HUES64 (cell line): ENCODE measurements at regions not wholly inside any gene's neighbourhood (a gene's known extent, or its start where the extent isn't known, plus 50 kb on each side); places are given as distances from the start of the nearest gene placed in this dataset.

Experiments
- H3K27ac ChIP-seq: 2 replicates; pipeline ENCODE4 v1.7.0; 2013; ENCODE audit warnings: low read depth, low read length, inconsistent platforms
- H3K27me3 ChIP-seq: 2 replicates; pipeline ENCODE4 v1.6.1; 2013; ENCODE audit warnings: mild to moderate bottlenecking, low read length; ENCODE audit not compliant: insufficient read depth
- H3K36me3 ChIP-seq: 2 replicates; pipeline ENCODE4 v1.6.1; 2013; ENCODE audit warnings: mild to moderate bottlenecking, low read length; ENCODE audit not compliant: insufficient read depth
- H3K4me1 ChIP-seq: 2 replicates; pipeline ENCODE4 v1.6.1; 2013; ENCODE audit warnings: mild to moderate bottlenecking, low read length, moderate library complexity; ENCODE audit not compliant: insufficient read depth
- H3K4me3 ChIP-seq: 2 replicates; pipeline ENCODE4 v1.5.1; 2013; ENCODE audit warnings: mild to moderate bottlenecking, low read length, moderate library complexity
- H3K9ac ChIP-seq: 2 replicates; pipeline ENCODE4 v1.6.1; 2013; ENCODE audit warnings: mild to moderate bottlenecking, low read depth, low read length
- H3K9me3 ChIP-seq: 2 replicates; pipeline ENCODE4 v1.6.1; 2013; ENCODE audit warnings: low read depth, low read length; ENCODE audit not compliant: insufficient read depth
- WGBS: fragments of 150-250, 120-280 bp; methylation state at CpG from one replicate; pipeline ENCODE4 v1.1.7; 2013; ENCODE audit warnings: missing lambda C conversion rate; 5-methylcytosine and 5-hydroxymethylcytosine counted together

- H3K9me3 ChIP-seq, result peaks cover 3% of the 10 kb centered on the region; the same call in 1 of the 2 replicates
- no peak overlapping the region for H3K4me3 ChIP-seq
- H3K27ac ChIP-seq, result no peak overlapping the region
- WGBS, result 60% methylated on average over 1 of the region's 2 CpGs
- H3K27me3 ChIP-seq, result peaks cover 63% of the 10 kb centered on the region
- H3K9ac ChIP-seq, result no peak overlapping the region
- peaks cover 11% of the 10 kb centered on the region for H3K4me1 ChIP-seq
- H3K36me3 ChIP-seq, result no peaks in the 10 kb centered on the region
Observed at GRCh38 chr2:45172760-45173392, 163.6 kb upstream of the SIX2 start.

DNA sequence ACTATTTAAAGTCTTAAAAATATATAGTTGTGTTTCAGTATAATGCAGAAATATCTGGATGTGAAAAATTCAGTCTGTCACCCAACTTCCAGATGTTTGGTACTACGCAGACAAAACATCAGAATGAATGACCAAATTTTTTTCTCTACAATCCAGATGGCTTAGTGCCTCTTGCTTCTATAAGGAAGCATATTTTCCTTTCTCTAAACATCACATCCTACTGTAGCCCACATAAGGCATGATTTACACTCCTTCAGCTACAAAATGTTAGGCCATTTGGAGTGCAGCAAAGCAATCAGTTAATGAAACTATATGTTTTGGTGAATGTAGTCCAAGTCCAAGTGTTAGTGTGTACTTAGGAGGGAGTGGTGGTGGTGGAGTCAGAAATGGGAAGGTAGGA is 162.9 kb upstream of the SIX2 start:
- Histone ChIP-seq H3K27ac (no peak overlapping the region), H3K4me1 (peaks cover 16% of the 10 kb centered on the region), H3K27me3 (peaks cover 70% of the 10 kb centered on the region), H3K4me3 (no peak overlapping the region), H3K9me3 (peaks cover 3% of the 10 kb centered on the region; the same call in 1 of the 2 replicates), H3K36me3 (no peaks in the 10 kb centered on the region), H3K9ac (no peak overlapping the region)
- 100% methylated on average over 1 of the region's 1 CpG for WGBS

- Histone ChIP-seq H3K9ac (no peak overlapping the region), H3K36me3 (no peaks in the 10 kb centered on the region), H3K27ac (no peak overlapping the region), H3K4me1 (peaks cover 23% of the 10 kb centered on the region), H3K9me3 (no peaks in the 10 kb centered on the region), H3K27me3 (peaks cover 81% of the 10 kb centered on the region), H3K4me3 (peak overlapping the region; percentile 60)
- WGBS, result 51% methylated on average over 6 of the region's 6 CpGs
Observed at GRCh38 chr2:45171136-45171501, 161.9 kb upstream of the SIX2 start.

DNA sequence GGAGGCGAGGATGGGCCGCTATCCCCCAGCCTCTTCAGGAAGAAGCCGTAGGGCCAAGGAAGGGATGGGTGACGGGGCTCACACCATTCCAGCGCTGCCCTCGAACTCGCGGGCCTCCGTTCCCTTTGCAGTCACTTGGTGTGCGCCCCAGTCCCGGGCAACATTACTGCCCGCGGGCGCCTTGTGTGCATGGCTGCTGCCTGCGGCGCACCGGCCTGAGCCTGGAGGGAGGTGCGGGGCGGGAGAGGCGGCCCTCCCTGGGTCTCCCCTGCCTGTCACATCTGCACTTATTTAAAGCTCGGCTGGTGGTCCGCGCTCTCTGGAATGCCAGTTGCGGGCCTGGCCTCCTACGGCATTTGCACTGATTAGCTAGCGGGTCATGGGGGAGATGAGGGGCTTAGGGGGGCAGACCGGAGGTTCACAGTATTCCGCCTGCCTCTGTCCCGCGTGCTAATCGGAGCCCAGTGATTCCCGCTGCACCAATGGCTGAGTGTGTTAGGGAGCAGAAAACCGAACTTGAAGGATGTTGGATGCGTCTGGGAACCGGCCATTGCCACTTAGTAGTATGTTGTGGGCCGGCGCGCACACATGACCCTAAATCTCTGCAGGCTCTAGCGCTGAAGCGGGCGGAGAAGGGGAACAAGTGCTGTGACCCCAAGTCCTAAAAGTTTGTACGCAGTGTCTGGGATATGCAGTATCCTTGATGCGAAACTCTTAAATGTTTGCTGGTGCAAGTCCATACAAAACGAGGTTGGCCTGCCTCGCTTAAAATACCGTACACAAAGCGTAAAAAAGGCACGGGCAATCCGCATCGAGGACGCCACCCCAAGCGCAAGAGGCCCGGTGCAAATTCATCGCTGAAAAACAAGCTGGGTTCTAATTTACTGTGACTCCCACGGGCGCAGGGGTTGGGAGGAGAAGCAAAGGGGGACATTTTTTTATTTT is 161.2 kb upstream of the SIX2 start:
- H3K9me3 ChIP-seq, result no peaks in the 10 kb centered on the region
- H3K4me1 ChIP-seq, result peaks cover 28% of the 10 kb centered on the region
- no peak overlapping the region for H3K27ac ChIP-seq
- no peaks in the 10 kb centered on the region for H3K36me3 ChIP-seq
- H3K27me3 ChIP-seq, result peaks cover 87% of the 10 kb centered on the region
- 13% methylated on average over 56 of the region's 56 CpGs for WGBS
- H3K9ac ChIP-seq, result peak overlapping the region; percentile 30; the same call in 1 of the 2 replicates
- peak overlapping the region; percentile 60 for H3K4me3 ChIP-seq

- H3K9ac ChIP-seq, result peak overlapping the region; percentile 37
Observed at GRCh38 chr2:45169339-45170190, 160.3 kb upstream of the SIX2 start.

DNA sequence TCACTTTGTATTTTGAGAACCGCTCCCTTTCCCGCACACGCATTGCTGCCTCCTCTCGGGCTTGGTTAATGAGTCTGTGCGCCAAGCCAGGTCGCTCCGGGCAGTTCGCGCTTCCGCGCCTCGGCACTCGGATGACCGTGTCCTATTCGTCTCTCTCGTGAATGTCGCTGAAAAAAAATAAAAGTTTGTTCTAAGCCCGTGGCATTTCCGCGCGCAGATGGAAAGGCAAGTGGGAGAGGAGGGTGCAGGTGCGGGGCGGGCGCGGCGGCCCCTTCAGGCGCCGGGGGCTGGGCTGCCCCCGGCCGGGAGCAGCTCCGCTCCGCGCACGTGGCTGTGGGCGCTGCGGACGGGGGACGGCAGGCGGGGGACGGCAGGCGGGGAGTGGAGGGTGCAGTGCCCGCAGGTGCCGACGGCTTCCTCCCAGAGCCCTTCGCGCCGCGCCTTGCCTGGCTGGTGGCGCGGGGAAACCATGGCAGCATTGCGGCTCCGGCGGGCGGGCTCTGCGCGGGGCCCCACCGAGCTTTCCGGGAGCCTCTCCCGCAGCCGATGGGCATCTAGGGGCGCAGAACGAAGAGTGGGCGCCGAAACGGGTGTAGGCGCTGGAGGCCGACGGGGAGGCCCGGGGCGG is 159.6 kb upstream of the SIX2 start:
- H3K9me3 ChIP-seq, result no peaks in the 10 kb centered on the region
- peak overlapping the region; percentile 37 for H3K9ac ChIP-seq
- peak overlapping the region; percentile 60 for H3K4me3 ChIP-seq
- H3K27me3 ChIP-seq, result peaks cover 86% of the 10 kb centered on the region
- H3K4me1 ChIP-seq, result peaks cover 28% of the 10 kb centered on the region
- WGBS, result under 1% methylated on average over 70 of the region's 70 CpGs
- H3K27ac ChIP-seq, result no peak overlapping the region
- H3K36me3 ChIP-seq, result no peaks in the 10 kb centered on the region

More at GRCh38 chr2:45169339-45170190, 160.3 kb upstream of the SIX2 start:
- H3K4me1 ChIP-seq, result peaks cover 28% of the 10 kb centered on the region
- no peaks in the 10 kb centered on the region for H3K9me3 ChIP-seq
- H3K36me3 ChIP-seq, result no peaks in the 10 kb centered on the region
- H3K4me3 ChIP-seq, result peak overlapping the region; percentile 60
- H3K27me3 ChIP-seq, result peaks cover 88% of the 10 kb centered on the region
- H3K27ac ChIP-seq, result no peak overlapping the region
- WGBS, result under 1% methylated on average over 95 of the region's 95 CpGs

DNA sequence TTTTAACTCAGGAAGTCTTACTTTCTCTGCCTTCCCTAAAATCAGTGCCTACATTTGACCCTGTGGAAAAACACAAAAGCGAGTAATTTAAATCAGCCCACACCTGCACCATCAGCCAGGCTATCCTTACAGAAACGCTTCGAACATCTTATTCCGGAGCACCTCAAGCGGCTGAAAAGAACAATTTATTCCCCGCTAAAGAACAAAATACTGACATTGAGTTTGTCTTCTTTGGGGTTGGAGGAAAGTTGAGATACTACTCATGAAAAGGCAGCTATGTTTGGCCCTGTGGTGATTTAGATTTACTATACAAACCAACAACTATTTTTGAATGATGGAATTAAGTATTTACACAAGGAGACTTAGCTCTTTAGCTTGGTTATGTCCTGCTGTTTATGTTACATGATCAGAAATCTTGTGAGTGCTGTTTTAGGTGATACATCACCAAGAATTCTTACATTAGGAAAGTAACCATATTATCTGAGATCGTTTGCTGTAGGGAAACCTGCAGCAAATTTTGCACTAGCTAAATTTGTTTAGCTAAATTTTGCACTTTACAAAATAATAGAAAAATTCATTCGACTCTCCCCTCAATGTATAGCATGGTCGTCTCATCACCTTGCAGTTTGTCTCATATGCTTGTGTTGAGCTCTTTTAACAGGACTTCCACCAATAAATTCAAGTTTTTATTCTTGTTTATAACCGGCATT is 158.8 kb upstream of the SIX2 start:
- Histone ChIP-seq H3K36me3 (no peaks in the 10 kb centered on the region), H3K9ac (no peak overlapping the region), H3K4me1 (peaks cover 28% of the 10 kb centered on the region), H3K27ac (no peak overlapping the region), H3K9me3 (no peaks in the 10 kb centered on the region), H3K27me3 (peaks cover 79% of the 10 kb centered on the region), H3K4me3 (peak overlapping the region; percentile 60)
- WGBS, result 44% methylated on average over 10 of the region's 10 CpGs

DNA sequence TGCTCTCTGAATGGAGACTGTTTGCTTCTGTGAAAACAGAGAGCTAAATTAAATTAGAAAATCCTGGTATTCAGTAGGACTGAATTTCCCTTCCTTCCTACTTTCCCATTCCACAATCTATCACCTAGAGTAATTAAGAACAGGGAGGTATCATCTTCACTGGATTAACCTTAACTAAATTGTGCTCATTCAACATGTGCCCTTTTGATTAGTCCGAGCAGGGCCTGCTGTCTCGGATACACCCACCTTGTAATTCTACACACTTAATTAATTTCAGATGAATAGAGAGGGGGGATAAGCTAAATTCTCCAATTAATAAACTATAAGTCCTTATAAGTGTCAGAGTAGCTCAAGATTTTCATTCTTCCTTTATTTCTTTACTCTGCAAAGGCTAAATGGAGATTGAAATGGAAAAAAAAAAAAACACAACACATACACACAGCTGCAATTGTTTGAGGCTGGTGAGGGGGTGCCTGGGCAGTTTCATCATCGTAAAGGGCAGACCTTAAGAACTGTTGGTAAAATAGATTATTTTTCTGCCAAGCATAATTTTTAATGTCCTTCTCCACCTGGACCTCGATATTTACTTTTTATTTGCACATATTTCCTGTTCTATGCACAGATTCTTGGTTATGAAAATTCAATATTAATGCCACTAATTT is 157.1 kb upstream of the SIX2 start:
- peaks cover 27% of the 10 kb centered on the region for H3K4me1 ChIP-seq
- H3K9me3 ChIP-seq, result no peaks in the 10 kb centered on the region
- H3K9ac ChIP-seq, result no peak overlapping the region
- 100% methylated on average over 2 of the region's 4 CpGs for WGBS
- peaks cover 62% of the 10 kb centered on the region for H3K27me3 ChIP-seq
- H3K36me3 ChIP-seq, result no peaks in the 10 kb centered on the region
- no peak overlapping the region for H3K27ac ChIP-seq
- H3K4me3 ChIP-seq, result no peak overlapping the region

DNA sequence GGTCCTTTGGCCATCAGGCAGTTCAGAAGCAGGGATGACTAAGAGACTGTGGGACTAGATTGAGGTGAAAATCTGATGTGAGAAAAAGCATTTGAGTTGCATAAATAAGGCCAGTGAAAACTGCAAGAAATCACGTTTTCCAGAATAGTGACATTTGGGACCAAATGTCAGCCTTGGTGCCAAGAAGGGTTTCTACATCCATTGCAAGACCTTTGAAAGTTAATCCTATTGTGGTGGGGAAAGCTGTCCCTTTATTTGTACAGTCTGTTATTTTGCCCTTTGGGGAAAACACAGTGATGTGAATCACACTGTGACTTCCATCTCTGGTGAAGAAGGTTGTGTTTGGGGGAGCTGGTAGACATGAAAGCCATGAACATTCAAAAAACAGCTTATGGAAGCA is 153.5 kb upstream of the SIX2 start:
- Histone ChIP-seq H3K9me3 (no peaks in the 10 kb centered on the region), H3K27ac (no peak overlapping the region), H3K4me1 (peaks cover 17% of the 10 kb centered on the region), H3K27me3 (peaks cover 25% of the 10 kb centered on the region), H3K9ac (no peak overlapping the region), H3K36me3 (no peaks in the 10 kb centered on the region), H3K4me3 (no peak overlapping the region)
- WGBS, result 83% methylated on average over 1 of the region's 1 CpG

DNA sequence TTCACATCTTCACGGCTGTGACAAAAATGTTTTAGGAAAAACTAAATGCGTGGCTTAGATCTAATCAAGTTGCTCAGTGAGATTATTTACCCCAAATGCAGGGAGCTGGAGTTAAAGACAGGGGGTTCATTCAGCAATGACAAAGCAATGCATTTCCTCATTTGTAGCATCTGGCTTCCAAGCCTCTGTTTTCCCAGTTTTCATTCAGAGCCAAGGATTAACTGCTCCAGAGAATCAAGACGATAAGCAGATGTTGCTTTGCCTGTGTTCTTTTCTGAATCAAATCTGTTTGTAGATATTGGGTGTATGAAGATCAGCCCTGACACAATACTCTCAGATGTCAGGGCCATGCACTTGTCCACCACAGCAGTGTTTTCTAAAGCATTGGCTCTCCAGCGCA is 147.4 kb upstream of the SIX2 start:
- H3K9me3 ChIP-seq, result no peaks in the 10 kb centered on the region
- no peak overlapping the region for H3K27ac ChIP-seq
- H3K27me3 ChIP-seq, result peaks cover 3% of the 10 kb centered on the region; the same call in 1 of the 2 replicates
- no peaks in the 10 kb centered on the region for H3K36me3 ChIP-seq
- H3K4me1 ChIP-seq, result no peaks in the 10 kb centered on the region; the same call in 1 of the 2 replicates
- 83% methylated on average over 4 of the region's 4 CpGs for WGBS
- H3K4me3 ChIP-seq, result no peak overlapping the region
- H3K9ac ChIP-seq, result no peak overlapping the region
